Mucosa of rectum (tissue), 2 donors: ENCODE measurements at regions not wholly inside any gene's neighbourhood (a gene's known extent, or its start where the extent isn't known, plus 50 kb on each side); places are given as distances from the start of the nearest gene placed in this dataset.

ENCODE experiments used
- H3K27ac ChIP-seq, 2 donors: one replicate each; pipeline ENCODE4 v1.7.0; 2013; ENCODE audit warnings: inconsistent platforms in 2 of 2, low read depth in 2 of 2, low read length in 2 of 2
- H3K27me3 ChIP-seq, 2 donors: one replicate each; pipeline ENCODE4 v1.7.0; 2013; ENCODE audit warnings: low read length in 2 of 2; ENCODE audit not compliant: control insufficient read depth in 2 of 2, insufficient read depth in 2 of 2
- H3K36me3 ChIP-seq, 2 donors: one replicate each; pipeline ENCODE4 v1.7.0; 2013; ENCODE audit warnings: low read length in 2 of 2; ENCODE audit not compliant: control insufficient read depth in 2 of 2, insufficient read depth in 2 of 2
- H3K4me1 ChIP-seq, 2 donors: one replicate each; pipeline ENCODE4 v1.7.0; 2013; ENCODE audit warnings: low read length in 2 of 2, mild to moderate bottlenecking in 1 of 2; ENCODE audit not compliant: control insufficient read depth in 2 of 2, insufficient read depth in 2 of 2
- H3K4me3 ChIP-seq, 2 donors: one replicate each; pipeline ENCODE4 v1.7.0; 2013; ENCODE audit warnings: low read length in 2 of 2
- H3K9ac ChIP-seq, 2 donors: one replicate each; pipeline ENCODE4 v1.7.0; 2013; ENCODE audit warnings: low read length in 2 of 2, low read depth in 1 of 2, mild to moderate bottlenecking in 1 of 2
- H3K9me3 ChIP-seq, 2 donors: one replicate each; pipeline ENCODE4 v1.7.0; 2013; ENCODE audit warnings: low read length in 2 of 2; ENCODE audit not compliant: control insufficient read depth in 2 of 2
- donor health status: healthy.
- donor health status: Normal muscosa, but diverticular disease.

- Histone ChIP-seq H3K4me3 (no peak overlapping the region), H3K27me3 (no peaks in the 10 kb centered on the region), H3K36me3 (no peaks in the 10 kb centered on the region), H3K4me1 (no peaks in the 10 kb centered on the region), H3K9ac (no peak overlapping the region), H3K27ac (no peak overlapping the region), H3K9me3 (no peaks in the 10 kb centered on the region)
These were observed 420.1 kb upstream of the MGMT start for GRCh38 chr10:129046962-129047361.

- H3K4me3 ChIP-seq: no peak overlapping the region
- H3K9me3 ChIP-seq: no peaks in the 10 kb centered on the region
- H3K4me1 ChIP-seq: no peaks in the 10 kb centered on the region
- no peaks in the 10 kb centered on the region for H3K27me3 ChIP-seq
- no peak overlapping the region for H3K9ac ChIP-seq
- no peak overlapping the region for H3K27ac ChIP-seq
- no peaks in the 10 kb centered on the region for H3K36me3 ChIP-seq
These were observed 419.4 kb upstream of the MGMT start for GRCh38 chr10:129047600-129047999.

GRCh38 chr10:129048513-129048912 is 418.5 kb upstream of the MGMT start:
- H3K27ac ChIP-seq: no peak overlapping the region
- H3K9me3 ChIP-seq: no peaks in the 10 kb centered on the region
- H3K27me3 ChIP-seq: no peaks in the 10 kb centered on the region
- no peaks in the 10 kb centered on the region for H3K36me3 ChIP-seq
- H3K9ac ChIP-seq: no peak overlapping the region
- no peak overlapping the region for H3K4me3 ChIP-seq
- H3K4me1 ChIP-seq: no peaks in the 10 kb centered on the region

- no peaks in the 10 kb centered on the region for H3K4me1 ChIP-seq
- H3K27ac ChIP-seq: no peak overlapping the region
- H3K36me3 ChIP-seq: no peaks in the 10 kb centered on the region
- no peak overlapping the region for H3K9ac ChIP-seq
- no peaks in the 10 kb centered on the region for H3K27me3 ChIP-seq
- no peak overlapping the region for H3K4me3 ChIP-seq
- no peaks in the 10 kb centered on the region for H3K9me3 ChIP-seq
These were observed 417.5 kb upstream of the MGMT start for GRCh38 chr10:129049501-129049900.

- no peak overlapping the region for H3K4me3 ChIP-seq
- no peaks in the 10 kb centered on the region for H3K9me3 ChIP-seq
- H3K27me3 ChIP-seq: no peaks in the 10 kb centered on the region
- H3K36me3 ChIP-seq: no peaks in the 10 kb centered on the region
- no peak overlapping the region for H3K27ac ChIP-seq
- no peaks in the 10 kb centered on the region for H3K4me1 ChIP-seq
- no peak overlapping the region for H3K9ac ChIP-seq
These were observed 411.8 kb upstream of the MGMT start for GRCh38 chr10:129055225-129055624.

GRCh38 chr10:129055986-129056385 is 411.1 kb upstream of the MGMT start:
- no peaks in the 10 kb centered on the region for H3K9me3 ChIP-seq
- H3K36me3 ChIP-seq: no peaks in the 10 kb centered on the region
- no peak overlapping the region for H3K9ac ChIP-seq
- H3K27ac ChIP-seq: no peak overlapping the region
- H3K4me3 ChIP-seq: no peak overlapping the region
- no peaks in the 10 kb centered on the region for H3K4me1 ChIP-seq
- H3K27me3 ChIP-seq: no peaks in the 10 kb centered on the region

- H3K9me3 ChIP-seq: no peaks in the 10 kb centered on the region
- no peaks in the 10 kb centered on the region for H3K36me3 ChIP-seq
- peak overlapping the region in 1 of 2 donors; percentile 58 for H3K27ac ChIP-seq
- H3K4me1 ChIP-seq: no peaks in the 10 kb centered on the region
- H3K9ac ChIP-seq: no peak overlapping the region
- no peaks in the 10 kb centered on the region for H3K27me3 ChIP-seq
- no peak overlapping the region for H3K4me3 ChIP-seq
These were observed 410.0 kb upstream of the MGMT start for GRCh38 chr10:129056734-129057689.

- Histone ChIP-seq H3K36me3 (no peaks in the 10 kb centered on the region), H3K9me3 (no peaks in the 10 kb centered on the region), H3K27me3 (no peaks in the 10 kb centered on the region), H3K9ac (no peak overlapping the region), H3K4me3 (no peak overlapping the region), H3K4me1 (no peaks in the 10 kb centered on the region), H3K27ac (peak overlapping the region in 1 of 2 donors; percentile 58)
These were observed 409.0 kb upstream of the MGMT start for GRCh38 chr10:129057856-129058663.

GRCh38 chr10:129058664-129059155 is 408.3 kb upstream of the MGMT start:
- Histone ChIP-seq H3K9me3 (no peaks in the 10 kb centered on the region), H3K4me3 (no peak overlapping the region), H3K27ac (peak overlapping the region in 1 of 2 donors; percentile 0), H3K27me3 (no peaks in the 10 kb centered on the region), H3K4me1 (no peaks in the 10 kb centered on the region), H3K36me3 (no peaks in the 10 kb centered on the region), H3K9ac (no peak overlapping the region)

GRCh38 chr10:129059977-129060376 is 407.1 kb upstream of the MGMT start:
- Histone ChIP-seq H3K4me1 (no peaks in the 10 kb centered on the region), H3K27ac (no peak overlapping the region), H3K27me3 (no peaks in the 10 kb centered on the region), H3K4me3 (no peak overlapping the region), H3K9ac (no peak overlapping the region), H3K36me3 (no peaks in the 10 kb centered on the region), H3K9me3 (no peaks in the 10 kb centered on the region)
